GM19324 (cell line): ENCODE measurements at regions not wholly inside any gene's neighbourhood (a gene's known extent, or its start where the extent isn't known, plus 50 kb on each side); places are given as distances from the start of the nearest gene placed in this dataset.
"Not testable (repeated sequence)": the region's sequence is repeated elsewhere in the genome, so short reads cannot be mapped to it uniquely, and the experiment has no call there.

Source experiments
- ATAC-seq: cut with Tn5 transposase; IDR thresholded peaks from one replicate; pipeline ENCODE4 v1.9.1; 2021; ENCODE audit warnings: mild to moderate bottlenecking, moderate library complexity; ENCODE audit not compliant: unreplicated experiment, low FRiP score

DNA sequence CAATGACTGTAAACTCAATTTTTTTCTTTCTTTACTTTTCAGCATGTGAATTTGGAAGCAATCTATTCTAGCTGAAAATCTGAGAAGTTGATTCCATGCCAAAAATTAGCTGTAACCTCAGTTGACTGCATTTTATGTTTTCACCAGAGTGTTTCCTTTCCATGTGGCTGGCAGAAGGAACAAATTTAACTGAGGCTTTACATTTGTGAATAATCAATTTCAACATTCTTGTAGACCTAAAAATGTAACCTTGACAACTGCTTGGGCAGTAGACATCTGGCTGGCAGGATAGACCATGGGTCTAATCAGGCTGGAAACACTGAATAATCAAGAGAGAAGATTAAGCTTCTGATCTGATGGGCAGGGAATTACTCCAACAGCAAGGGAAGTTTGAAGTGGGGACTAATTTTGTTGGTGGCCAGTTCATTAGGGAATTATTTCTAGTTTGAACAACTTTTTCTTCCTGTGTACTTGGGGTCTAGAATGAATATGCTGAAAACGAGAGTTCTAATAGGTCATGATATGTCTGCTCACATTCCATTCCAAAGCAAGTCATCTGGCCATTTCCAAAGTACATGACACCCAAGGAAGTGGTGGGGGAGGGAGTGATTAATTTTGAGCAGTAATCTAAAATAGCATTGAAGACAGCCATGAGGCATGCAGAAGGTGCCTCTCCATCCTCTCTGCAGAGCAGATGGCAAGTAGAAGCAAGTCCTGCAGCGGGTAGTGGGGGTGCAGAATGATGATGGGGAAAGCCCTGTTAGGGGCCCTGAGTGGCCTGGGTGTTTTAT, 68.2 kb downstream of the ATP23 start:
- ATAC-seq = no peak

DNA sequence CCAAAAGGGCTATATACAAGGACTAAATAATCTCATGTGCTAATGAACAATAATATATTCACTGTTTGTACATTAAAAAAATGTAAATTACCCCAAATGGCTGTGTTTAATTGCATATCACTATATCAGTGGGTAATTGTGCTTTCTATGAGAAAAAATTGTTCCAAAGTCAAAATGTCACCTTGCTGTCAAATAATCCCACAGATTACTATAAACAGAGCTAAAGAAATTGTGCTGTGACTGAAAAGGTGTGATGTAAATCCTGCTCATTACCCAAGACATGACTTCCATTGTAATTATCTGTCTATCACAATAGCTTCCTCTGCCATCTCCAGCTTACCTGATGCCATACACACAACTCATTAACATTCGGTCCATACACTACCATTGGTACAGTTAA, 70.3 kb downstream of the ATP23 start:
- ATAC-seq = no peak

DNA sequence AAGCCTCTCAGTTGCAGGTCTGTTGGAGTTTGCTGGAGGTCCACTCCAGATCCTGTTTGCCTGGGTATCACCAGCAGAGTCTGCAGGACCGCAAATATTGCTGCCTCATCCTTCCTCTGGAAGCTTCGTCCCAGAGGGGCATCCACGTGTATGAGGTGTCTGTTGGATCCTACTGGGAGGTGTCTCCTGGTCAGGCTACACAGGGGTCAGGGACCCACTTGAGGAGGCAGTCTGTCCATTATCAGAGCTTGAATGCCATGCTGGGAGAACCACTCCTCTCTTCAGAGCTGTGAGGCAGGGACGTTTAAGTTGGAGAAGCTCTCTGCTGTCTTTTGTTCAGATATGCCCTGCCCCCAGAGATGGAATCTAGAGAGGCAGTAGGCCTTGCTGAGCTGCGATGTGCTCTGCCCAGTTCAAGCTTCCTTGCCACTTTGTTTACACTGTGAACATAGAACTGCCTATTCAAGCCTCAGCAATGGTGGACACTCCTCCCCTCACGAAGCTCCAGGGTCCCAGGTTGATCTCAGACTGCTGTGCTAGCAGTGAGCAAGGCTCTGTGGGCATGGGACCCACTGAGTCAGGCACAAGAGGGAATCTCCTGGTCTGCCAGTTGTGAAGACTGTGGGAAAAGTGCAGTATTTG, 81.1 kb downstream of the ATP23 start:
- ATAC-seq = not testable (repeated sequence)

DNA sequence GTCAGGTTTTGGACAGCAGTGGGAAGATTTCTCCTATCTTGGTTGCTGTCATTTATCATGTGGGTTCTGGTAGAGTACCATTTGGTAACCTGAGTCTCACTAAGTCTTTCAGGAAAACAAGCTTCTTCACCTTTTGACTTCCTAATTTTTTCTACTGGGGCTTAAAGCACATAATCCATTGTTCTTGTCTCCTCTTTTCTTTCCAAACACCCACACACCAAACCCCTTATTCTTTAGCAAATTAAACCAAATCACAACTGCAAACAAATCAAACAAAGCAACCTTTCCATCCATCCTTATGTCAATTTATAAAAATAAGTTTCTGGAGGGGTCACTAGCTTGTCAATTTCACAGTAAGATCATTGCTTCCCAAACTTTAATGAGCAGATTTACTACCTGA, 84.1 kb downstream of the ATP23 start:
- ATAC-seq = no peak

DNA sequence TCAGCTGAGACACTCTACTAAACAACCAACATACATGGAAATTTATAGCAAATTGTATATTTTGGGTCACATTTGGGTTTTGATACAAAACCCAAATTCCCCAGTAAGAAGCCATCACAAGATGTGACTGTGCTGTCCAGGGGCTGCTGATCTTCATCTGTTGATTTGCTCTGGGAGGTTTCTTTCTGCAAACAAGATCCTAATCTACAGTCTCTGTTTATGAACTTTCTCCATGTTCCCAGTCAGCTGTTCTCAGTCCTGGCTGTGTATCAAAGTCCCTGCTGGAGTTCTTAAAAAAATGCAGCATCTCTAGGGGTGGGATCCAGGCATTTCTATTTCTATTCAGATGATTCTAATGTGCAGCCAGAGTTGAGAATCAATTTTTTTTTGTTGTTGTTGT, 85.1 kb downstream of the ATP23 start:
- no peak for ATAC-seq

DNA sequence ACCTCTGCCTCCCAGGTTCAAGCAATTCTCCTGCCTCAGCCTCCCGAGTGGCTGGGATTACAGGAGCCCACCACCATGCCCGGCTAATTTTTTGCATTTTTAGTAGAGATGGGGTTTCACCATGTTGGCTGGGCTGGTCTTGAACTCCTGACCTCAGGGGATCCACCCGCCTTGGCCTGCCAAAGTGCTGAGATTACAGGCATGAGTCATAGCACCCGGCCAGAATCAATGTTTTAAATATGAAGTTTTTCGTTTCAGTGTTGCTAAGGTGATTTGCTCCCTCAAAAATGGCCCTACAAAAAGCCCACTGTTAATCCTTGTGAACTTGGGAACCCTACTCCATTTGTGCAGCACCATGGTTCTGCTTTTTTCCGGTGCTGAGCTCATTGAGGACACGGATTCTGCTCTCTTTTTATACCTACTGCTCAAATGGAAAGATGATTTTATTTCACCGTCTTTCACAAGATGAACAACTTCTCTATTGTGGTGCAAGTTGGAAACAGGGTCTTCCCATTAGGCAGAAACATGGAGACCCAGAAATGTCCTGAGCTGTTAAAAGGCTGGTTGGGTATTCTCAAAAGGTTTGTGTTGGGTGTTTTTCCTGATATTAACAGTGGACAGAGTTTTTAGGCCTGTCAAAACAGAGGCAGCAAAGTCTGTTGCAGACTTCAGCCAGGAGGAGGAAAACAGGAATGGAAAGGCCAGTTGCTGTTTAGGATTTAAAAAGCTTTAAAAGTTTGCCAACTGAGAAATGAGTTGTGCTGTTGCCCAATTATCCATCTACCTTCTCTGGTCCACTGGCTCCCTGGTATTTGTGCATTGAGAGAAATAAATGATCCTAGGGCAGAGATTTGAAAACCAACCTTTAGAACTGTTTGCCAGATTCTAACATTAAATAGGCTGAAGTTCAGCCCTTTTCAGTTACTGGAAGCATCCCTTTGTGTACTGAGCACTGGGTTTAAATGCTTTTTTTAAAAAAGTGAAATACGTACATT, 85.8 kb downstream of the ATP23 start:
- no peak for ATAC-seq

DNA sequence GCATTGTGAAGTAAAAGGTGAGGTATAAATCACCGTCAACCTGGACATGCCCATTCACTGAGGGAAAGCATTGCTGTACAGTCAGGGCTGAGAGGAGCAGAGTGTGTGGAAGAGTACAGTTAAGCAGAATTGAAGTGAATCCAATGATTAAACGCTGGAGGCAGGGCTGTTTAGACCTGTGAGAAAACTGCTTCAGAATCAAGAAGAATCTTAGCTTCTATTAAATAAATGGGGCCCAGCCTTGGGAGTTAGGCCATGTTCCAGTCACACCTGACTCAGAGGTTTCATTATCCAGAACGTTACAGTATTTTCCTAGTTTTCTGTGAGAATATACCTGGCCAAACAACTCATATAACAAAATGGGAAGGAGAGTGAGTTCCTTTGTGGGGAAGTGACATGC, 86.9 kb downstream of the ATP23 start:
- ATAC-seq = no peak

DNA sequence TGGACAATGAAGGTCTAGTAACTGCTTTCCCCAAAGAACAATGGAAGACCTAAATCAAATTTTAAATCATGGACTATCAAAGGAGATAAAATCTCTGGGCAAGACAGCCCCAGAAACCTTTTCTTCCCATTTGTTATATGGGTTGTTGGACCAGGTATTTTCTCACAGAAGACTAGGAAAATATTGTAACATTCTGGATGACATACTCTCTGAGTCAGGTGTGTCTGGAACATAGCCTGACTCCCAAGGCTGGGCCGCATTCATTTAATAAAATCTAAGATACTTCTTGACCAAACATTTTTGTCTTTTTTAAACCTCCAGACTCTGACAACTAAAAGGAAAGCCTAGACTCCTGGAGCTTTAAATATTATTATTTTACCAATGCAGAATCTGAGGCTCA, 87.9 kb downstream of the ATP23 start:
- no peak for ATAC-seq

DNA sequence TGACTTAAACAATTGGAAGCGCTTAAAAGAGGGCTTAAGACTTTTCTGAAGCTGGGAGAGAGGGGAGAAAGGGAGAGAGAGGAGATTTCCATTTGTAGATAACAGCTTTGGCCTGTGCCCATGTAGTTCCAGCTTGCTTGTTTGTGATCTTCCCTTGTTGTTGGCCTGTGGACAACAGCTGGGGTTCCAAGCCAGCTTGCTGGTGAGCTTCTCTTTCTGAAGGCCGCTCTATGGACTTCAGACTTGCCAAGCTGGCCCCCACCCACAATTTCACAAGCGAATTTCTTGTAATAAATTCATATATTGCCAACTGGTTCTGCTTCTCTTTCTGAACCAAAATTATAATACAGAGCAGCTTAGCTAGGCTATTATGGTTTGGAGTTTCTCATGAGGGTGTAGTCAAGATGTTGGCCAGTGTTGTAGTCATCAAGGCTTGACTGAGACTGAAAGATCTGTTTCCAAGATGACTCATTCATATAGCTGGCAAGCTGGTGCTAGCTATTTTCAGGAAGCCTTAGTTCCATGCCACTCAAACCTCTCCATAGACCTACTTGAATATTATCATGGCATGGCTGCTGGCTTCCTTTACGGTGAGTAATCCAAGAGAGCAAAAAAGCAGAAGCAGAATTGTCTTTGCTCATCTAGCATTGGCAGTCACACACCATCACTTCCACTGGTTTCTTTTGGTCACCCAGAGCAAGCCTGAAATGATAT, 89.4 kb downstream of the ATP23 start:
- no peak for ATAC-seq

DNA sequence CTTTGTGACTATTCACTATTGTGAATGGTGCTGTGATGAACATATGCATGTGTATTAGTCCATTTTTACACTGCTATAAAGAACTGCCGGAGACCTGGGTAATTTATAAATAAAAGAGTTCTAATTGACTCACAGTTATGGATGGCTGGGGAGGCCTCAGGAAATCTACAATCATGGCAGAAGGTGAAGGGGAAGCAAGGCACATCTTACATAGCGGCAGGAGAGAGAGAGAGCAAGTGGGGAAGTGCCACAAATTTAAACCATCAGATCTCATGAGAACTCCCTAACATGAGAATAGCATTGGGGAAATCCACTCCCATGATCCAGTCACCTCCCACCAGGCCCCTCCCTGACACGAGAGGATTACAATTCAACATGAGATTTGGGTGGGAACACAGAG, 90.8 kb downstream of the ATP23 start:
- ATAC-seq = no peak

DNA sequence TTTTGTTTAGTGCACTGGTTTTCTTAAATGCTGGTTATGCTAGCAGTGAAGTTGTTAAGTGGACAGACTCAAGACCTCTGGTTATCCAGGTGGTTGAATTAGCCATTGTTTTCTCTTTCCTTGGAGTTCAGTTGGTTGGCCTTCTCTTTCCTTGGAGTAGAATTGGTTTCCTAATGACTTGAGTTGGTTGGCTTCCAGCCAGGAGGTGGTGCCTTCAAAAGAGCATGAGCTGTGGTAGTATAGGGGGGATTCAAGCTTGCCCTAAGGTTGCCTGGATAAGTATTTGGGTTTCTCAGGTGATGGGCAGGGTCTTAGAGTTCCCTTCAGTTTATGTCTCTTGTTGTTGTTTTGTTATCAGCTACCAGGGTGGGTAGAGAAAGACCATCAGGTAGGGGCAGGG, 92.5 kb downstream of the ATP23 start:
- ATAC-seq = no peak

DNA sequence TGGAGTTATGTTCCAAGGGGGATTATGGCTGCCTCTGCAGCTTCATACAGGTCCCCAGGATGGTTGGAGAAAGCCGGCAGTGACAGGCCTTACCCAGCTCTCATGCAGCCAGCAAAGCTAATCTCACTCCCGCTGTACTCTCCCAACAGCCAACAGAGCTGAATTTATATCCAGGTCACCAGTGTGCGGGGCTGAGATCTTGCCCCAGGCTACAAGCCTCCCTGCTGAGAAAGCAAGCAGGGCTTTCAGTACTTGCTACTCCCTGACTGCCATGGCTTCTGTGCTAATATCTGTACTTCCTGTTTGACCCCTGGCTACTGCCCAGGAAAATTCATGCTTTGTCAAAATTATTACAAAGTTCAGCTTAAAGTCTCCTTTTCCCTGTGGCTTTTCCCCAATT, 92.9 kb downstream of the ATP23 start:
- ATAC-seq = no peak

DNA sequence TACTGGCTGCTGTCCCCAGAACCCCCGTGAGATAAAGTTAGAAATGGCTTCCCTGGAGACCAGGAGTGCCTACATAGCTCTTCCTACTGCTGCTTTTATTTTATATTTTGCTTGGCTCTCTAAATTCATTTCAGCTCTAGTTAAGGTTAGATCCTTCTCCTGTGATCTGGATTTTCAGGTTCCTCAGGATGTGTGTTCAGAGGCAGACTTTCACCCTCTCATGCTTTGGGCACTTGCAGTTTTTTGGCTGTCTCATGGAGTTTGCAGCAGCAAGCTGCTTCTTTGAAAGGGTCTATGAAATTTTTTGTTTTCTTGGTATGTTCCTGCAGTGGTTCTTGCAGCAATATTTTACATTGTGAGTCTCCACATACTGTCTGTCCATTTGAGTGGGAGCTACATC, 93.3 kb downstream of the ATP23 start:
- no peak for ATAC-seq

DNA sequence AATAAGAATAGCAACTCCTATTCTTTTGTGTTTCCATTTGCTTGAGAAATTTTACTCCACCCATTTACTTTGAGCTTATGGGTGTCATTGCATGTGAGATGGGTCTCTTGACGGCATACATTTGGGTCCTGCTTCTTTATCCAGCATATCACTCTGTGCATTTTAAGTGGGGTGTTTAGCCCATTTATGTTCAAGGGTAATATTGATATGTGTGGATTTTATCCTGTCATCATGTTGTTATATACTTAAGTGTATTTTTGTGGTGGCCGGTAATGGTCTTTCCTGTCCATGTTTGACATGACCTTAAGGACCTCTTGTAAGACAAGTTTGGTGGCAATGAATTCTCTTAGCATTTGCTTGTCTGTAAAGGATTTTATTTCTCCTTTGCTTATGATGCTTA, 100.1 kb downstream of the ATP23 start:
- no peak for ATAC-seq

DNA sequence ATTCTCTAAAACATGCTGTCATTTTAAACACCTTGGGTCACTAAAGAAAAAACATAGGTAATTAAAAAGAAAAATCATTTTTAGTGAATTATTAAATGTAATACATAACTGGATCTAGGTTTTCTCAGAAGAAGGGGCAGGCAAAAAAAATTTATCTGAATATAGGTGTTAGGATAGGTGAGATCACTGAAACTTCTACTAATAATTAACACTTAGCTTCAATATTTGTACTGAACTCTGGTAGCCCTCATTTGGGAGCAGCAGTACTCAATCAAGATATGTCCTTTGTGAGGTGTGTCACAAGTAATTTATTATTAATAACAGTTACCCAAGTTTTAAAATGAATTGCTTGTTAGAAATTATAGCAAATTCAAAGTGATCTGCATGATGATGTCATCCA, 103.6 kb downstream of the ATP23 start:
- ATAC-seq = no peak

DNA sequence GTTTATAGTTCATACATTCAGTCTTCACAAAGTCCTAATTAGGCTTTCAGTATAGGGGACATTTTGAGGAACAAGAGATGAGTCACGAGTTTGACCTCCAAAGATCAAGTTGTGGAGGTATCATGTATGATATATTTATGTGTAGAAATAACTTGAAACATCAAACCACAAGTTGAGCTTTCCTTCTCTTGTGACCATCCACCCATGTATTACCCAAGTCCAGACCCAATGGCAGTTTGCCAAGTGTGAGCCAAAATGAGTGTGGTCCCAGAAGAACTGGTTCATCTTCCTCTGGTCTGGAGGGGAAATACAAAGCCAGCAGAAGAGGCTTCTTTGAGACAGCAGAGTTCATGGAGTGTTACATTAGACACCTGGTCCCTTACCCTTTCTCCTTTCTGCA, 104.9 kb downstream of the ATP23 start:
- no peak for ATAC-seq

DNA sequence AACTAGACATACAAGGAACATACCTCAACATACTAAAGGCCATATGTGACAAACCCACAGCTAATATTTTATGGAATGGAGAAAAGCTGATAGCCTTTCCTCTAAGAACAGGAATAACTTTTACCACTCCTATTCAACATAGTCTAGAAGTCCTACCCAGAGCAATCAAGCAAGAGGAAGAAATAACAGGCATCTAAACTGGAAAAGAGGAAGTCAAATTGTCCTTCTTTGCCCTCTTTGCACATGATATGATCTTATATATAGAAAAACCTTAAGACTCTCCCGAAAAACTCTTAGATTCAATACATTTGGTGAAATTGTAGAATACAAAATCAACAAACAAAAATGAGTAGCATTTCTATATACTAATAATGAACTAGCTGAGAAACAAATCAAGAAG, 110.0 kb downstream of the ATP23 start:
- ATAC-seq = no peak

DNA sequence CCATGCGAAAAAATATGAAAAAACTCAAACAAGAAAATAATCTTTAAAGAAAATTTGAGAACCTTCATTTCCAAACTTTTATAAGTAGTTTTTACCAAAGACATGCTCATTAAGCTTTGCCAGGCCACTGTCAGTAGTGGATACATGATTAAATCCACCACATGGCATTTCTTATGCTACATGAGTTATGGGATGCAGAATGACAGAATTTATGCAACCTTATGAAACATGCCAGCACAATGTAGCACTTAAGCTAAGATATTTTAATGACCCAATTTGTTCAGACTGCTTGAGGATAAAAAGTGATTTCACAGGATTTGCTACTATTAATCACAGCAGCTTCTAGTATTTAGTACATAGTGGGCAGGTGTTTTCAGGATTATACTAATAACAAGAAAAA, 123.3 kb downstream of the ATP23 start:
- no peak for ATAC-seq

DNA sequence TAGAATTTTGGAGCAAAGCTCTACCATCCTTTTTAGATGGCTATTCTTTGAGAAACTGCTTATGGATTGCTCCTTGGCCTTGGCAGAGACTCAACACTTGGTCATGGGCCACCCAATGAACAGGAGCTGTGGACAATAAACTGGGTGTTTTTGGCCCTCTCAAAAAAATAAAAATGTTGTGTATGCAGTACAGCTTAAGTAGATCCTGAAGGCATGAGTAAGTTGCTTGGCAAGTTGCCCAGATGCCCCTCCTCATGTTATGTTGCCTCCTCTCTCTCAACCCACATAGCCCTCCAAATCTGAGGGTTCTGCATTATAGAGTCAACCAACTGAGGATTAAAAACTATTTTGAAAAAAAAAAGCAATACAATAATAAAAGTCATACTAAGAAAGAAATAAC, 124.9 kb downstream of the ATP23 start:
- no peak for ATAC-seq

DNA sequence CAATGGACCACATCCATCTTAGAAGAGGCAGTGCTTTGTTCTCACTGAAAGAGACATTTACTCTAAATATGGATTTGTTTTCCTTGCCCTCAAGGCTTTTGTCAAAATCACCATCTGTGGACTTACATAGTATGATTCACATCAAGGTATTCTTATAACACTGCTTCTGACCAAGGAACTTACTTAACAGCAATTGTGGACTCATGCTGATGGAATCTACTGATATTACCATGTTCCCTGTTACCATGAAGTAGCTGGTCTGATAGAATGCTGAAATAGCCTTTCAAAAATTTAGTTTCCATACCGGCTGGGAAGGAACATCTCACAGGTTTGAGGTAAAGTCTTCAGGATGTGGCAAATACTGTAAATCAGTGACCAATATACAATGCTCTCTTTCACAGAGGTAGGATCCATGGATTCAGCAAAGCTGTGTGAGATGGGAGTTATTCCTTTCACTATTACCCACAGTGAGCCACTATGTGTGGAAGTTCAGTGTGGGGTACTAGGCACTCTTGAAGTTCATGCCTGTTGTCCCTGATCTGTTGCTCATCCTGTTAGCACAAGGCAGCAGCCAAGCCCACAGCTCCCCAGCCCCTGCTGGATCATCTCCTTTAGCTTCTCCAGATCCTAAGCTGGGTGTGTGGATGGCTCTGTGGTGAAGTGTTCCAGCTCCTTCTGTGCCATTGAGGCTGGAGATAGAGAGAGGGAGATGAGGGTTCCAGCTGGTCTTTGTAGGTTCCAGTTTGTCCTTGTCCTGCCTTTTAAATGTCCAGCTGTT, 126.4 kb downstream of the ATP23 start:
- ATAC-seq = no peak
